IMR-90 (cell line): ENCODE measurements at regions not wholly inside any gene's neighbourhood (a gene's known extent, or its start where the extent isn't known, plus 50 kb on each side); places are given as distances from the start of the nearest gene placed in this dataset.

Source experiments
- ATAC-seq: fragments of 200-7000 bp; cut with Tn5 transposase; 2 replicates; pipeline ENCODE4 v1.9.1; 2020; ENCODE audit warnings: low read depth, mild to moderate bottlenecking, moderate library complexity
- BruUV-seq: library from RNA; stranded (reverse); fragments of 400-500 nt; replicated peaks from 2 replicates; lab custom pipeline; 2021; lab: Mats Ljungman, UMichigan
- CTCF ChIA-PET: fragments of 300-600 bp; formaldehyde crosslinking; extraction: SDS; loops from one replicate; lab custom pipeline; 2021; ENCODE audit warnings: antibody characterized with exemption; lab: Yijun Ruan, JAX
- POLR2A ChIA-PET: fragments of 300-600 bp; sonication (Branson Sonifier 250); formaldehyde crosslinking; loops from one replicate; lab custom pipeline; 2022; ENCODE audit warnings: antibody characterized with exemption; ENCODE audit not compliant: unreplicated experiment; lab: Charles Lee
- DNase-seq: peaks from one replicate; pipeline ENCODE4 v3.0.0; 2013
- H2AFZ ChIP-seq: replicated peaks from 2 replicates; pipeline ENCODE3; 2013; ENCODE audit warnings: low read length, mild to moderate bottlenecking; ENCODE audit not compliant: poor library complexity
- H2AK5ac ChIP-seq: 2 replicates; pipeline ENCODE4 v1.6.1; 2013; ENCODE audit warnings: low read depth, low read length, inconsistent platforms
- H2AK9ac ChIP-seq: replicated peaks from 2 replicates; pipeline ENCODE3; 2013; ENCODE audit warnings: mild to moderate bottlenecking, low read depth, low read length, moderate library complexity; ENCODE audit not compliant: poor library complexity
- H2BK120ac ChIP-seq: 2 replicates; pipeline ENCODE4 v1.6.1; 2013; ENCODE audit warnings: low read depth, low read length, inconsistent platforms
- H2BK15ac ChIP-seq: 3 replicates; pipeline ENCODE4 v1.6.1; 2013; ENCODE audit warnings: low read depth, low read length, inconsistent platforms
- H2BK20ac ChIP-seq: 2 replicates; pipeline ENCODE4 v1.6.1; 2013; ENCODE audit warnings: low read depth, mild to moderate bottlenecking, inconsistent platforms, low read length, moderate library complexity
- H2BK5ac ChIP-seq: 2 replicates; pipeline ENCODE4 v1.6.1; 2013; ENCODE audit warnings: mild to moderate bottlenecking, low read depth, low read length, inconsistent platforms; ENCODE audit not compliant: poor library complexity, severe bottlenecking
- H3K14ac ChIP-seq: replicated peaks from 2 replicates; pipeline ENCODE4 v1.6.1; 2013; ENCODE audit warnings: low read depth, low read length, inconsistent platforms
- H3K18ac ChIP-seq: 2 replicates; pipeline ENCODE4 v1.6.1; 2013; ENCODE audit warnings: low read depth, low read length, control low read depth
- H3K23ac ChIP-seq: 2 replicates; pipeline ENCODE4 v1.6.1; 2013; ENCODE audit warnings: low read depth, low read length, inconsistent platforms
- H3K27ac ChIP-seq: 2 replicates; pipeline ENCODE4 v1.5.1; 2013; ENCODE audit warnings: mild to moderate bottlenecking, control low read depth, low read length; ENCODE audit not compliant: insufficient read depth
- H3K27me3 ChIP-seq: 2 replicates; pipeline ENCODE4 v1.6.1; 2013; ENCODE audit warnings: low read length; ENCODE audit not compliant: control insufficient read depth, insufficient read depth
- H3K36me3 ChIP-seq: 2 replicates; pipeline ENCODE4 v1.6.1; 2013; ENCODE audit warnings: low read length, mixed read lengths; ENCODE audit not compliant: control insufficient read depth, insufficient read depth
- H3K4ac ChIP-seq: 2 replicates; pipeline ENCODE4 v1.6.1; 2013; ENCODE audit warnings: low read depth, low read length, inconsistent platforms
- H3K4me1 ChIP-seq: 2 replicates; pipeline ENCODE4 v1.6.1; 2013; ENCODE audit warnings: low read length, mixed read lengths; ENCODE audit not compliant: control insufficient read depth, insufficient read depth
- H3K4me2 ChIP-seq: 2 replicates; pipeline ENCODE4 v1.6.1; 2013; ENCODE audit warnings: low read depth, mild to moderate bottlenecking, control low read depth, low read length, moderate library complexity
- H3K4me3 ChIP-seq: 2 replicates; pipeline ENCODE4 v1.5.1; 2013; ENCODE audit warnings: low read depth, mild to moderate bottlenecking, control low read depth, low read length, moderate library complexity; ENCODE audit not compliant: insufficient read depth
- H3K56ac ChIP-seq: 2 replicates; pipeline ENCODE4 v1.6.1; 2013; ENCODE audit warnings: low read length, inconsistent platforms; ENCODE audit not compliant: insufficient read depth; ENCODE audit errors: extremely low read depth
- H3K79me1 ChIP-seq, 2 experiments: 2 replicates each; pipeline ENCODE4 v1.6.1; 2013; ENCODE audit warnings: low read length in 2 of 2, inconsistent platforms in 1 of 2, low read depth in 1 of 2
- H3K9ac ChIP-seq: 2 replicates; pipeline ENCODE4 v1.6.1; 2013; ENCODE audit warnings: low read depth, low read length, control low read depth
- H3K9me1 ChIP-seq: 2 replicates; pipeline ENCODE4 v1.6.1; 2013; ENCODE audit warnings: low read length, inconsistent platforms; ENCODE audit not compliant: insufficient read depth
- H3K9me3 ChIP-seq: 2 replicates; pipeline ENCODE4 v1.6.1; 2013; ENCODE audit warnings: low read length; ENCODE audit not compliant: control insufficient read depth, insufficient read depth
- H4K20me1 ChIP-seq: 2 replicates; pipeline ENCODE4 v1.6.1; 2013; ENCODE audit warnings: low read length, inconsistent platforms; ENCODE audit not compliant: insufficient read depth
- H4K5ac ChIP-seq: 2 replicates; pipeline ENCODE4 v1.6.1; 2013; ENCODE audit warnings: mild to moderate bottlenecking, low read depth, low read length, control low read depth
- H4K8ac ChIP-seq, 2 experiments: 2 replicates each; pipeline ENCODE4 v1.6.1; 2013; ENCODE audit warnings: low read depth in 2 of 2, low read length in 2 of 2, control low read depth in 1 of 2, inconsistent platforms in 1 of 2
- H4K91ac ChIP-seq: 2 replicates; pipeline ENCODE4 v1.6.1; 2013; ENCODE audit warnings: low read depth, low read length, inconsistent platforms; ENCODE audit not compliant: insufficient read depth
- CEBPB ChIP-seq: IDR thresholded peaks from 2 replicates; pipeline ENCODE4 v1.6.1; 2012; ENCODE audit warnings: low read depth, low read length, improper control_type of control experiment
- CTCF ChIP-seq: conservative IDR thresholded peaks from 2 replicates; pipeline ENCODE4 v1.5.1; 2012; ENCODE audit warnings: mild to moderate bottlenecking, low read depth, low read length, improper control_type of control experiment
- FOS ChIP-seq: fragments of 150-350 bp; IDR thresholded peaks from 2 replicates; pipeline ENCODE4 v1.6.1; 2016; ENCODE audit warnings: low read depth, low read length
- NFE2L2 ChIP-seq: fragments of 150-350 bp; IDR thresholded peaks from 2 replicates; pipeline ENCODE4 v1.6.1; 2016; ENCODE audit warnings: low read depth, mild to moderate bottlenecking, low read length
- SMC3 ChIP-seq: fragments of 150-350 bp; IDR thresholded peaks from 2 replicates; pipeline ENCODE4 v1.6.1; 2016; ENCODE audit warnings: low read depth, mild to moderate bottlenecking, antibody characterized with exemption, low read length, moderate library complexity
- USF2 ChIP-seq: fragments of 150-350 bp; IDR thresholded peaks from 2 replicates; pipeline ENCODE4 v1.6.1; 2017; ENCODE audit warnings: mild to moderate bottlenecking, antibody characterized with exemption, low read length, low read depth
- WGBS, 2 experiments: methylation state at CpG; one replicate each; pipeline versions ENCODE4 v1.1.5 to v1.1.7; 2013; ENCODE audit warnings: missing lambda C conversion rate in 2 of 2; ENCODE audit not compliant: insufficient read length in 1 of 2; ENCODE audit errors: extremely low coverage in 2 of 2; 5-methylcytosine and 5-hydroxymethylcytosine counted together
- dilution Hi-C: fragments of 300-500 bp; cut with HindIII; formaldehyde crosslinking; loops from one replicate; pipeline ENCODE4 v1.14.3; 2018; ENCODE audit warnings: low sequenced_read_pairs; ENCODE audit not compliant: unreplicated experiment
- in situ Hi-C: fragments of 300-500 bp; cut with MboI; formaldehyde crosslinking; loops from 3 replicates; pipeline ENCODE4 v1.14.3; 2019; ENCODE audit warnings: low sequenced_read_pairs, inconsistent platforms, mixed read lengths
- intact Hi-C: fragments of 100-400 bp; cut with micrococcal nuclease; formaldehyde crosslinking; loops from 2 replicates; pipeline ENCODE4 v1.10.0; 2022

GRCh38 chr15:77552066-77552465 is 80.6 kb downstream of the LINGO1 start:
- Histone ChIP-seq H3K56ac (no peak overlapping the region), H3K79me1 (no peaks in the 10 kb centered on the region), H3K9ac (no peak overlapping the region), H2BK120ac (no peak overlapping the region), H3K36me3 (no peaks in the 10 kb centered on the region), H4K20me1 (no peaks in the 10 kb centered on the region), H3K4ac (no peak overlapping the region), H3K18ac (no peak overlapping the region), H3K14ac (no peak overlapping the region), H2BK15ac (no peak overlapping the region), H3K27me3 (peaks cover 22% of the 10 kb centered on the region), H4K5ac (no peak overlapping the region), H3K23ac (no peak overlapping the region), H2AK9ac (no peak overlapping the region), H3K4me1 (no peaks in the 10 kb centered on the region), H3K27ac (no peak overlapping the region), H4K91ac (no peak overlapping the region), H3K4me3 (no peak overlapping the region), H3K4me2 (no peak overlapping the region), H3K9me1 (no peaks in the 10 kb centered on the region), H4K8ac (no peak overlapping the region), H3K9me3 (0 out of 2 replicates have a peak, but pooled peaks cover 4% of the 10 kb centered on the region), H2BK20ac (no peak overlapping the region), H2AFZ (no peak overlapping the region), H2BK5ac (no peak overlapping the region), H2AK5ac (no peak overlapping the region)
- 68% methylated on average over 3 of the region's 4 CpGs; no CpG with 5 or more reads in 1 of the 2 experiments for WGBS, 2 experiments
- TF ChIP-seq CTCF: no peak
- TF ChIP-seq CEBPB: no peak
- no peak for TF ChIP-seq NFE2L2
- no peak for TF ChIP-seq USF2
- no peak for TF ChIP-seq FOS
- no peak for TF ChIP-seq SMC3
- BruUV-seq: no TSS peak
- dilution Hi-C loops: no loop called here
- ATAC-seq: no peak
- ChIA-PET POLR2A (no interaction called here), CTCF (no interaction called here)
- intact Hi-C loops: no loop called here
- in situ Hi-C loops: no loop called here
- no peak for DNase-seq
